Mesenchymal stem cell (in vitro differentiated cells and primary cell): ENCODE measurements at regions not wholly inside any gene's neighbourhood (a gene's known extent, or its start where the extent isn't known, plus 50 kb on each side); places are given as distances from the start of the nearest gene placed in this dataset.
A peak's percentile ranks its signal among the peaks of the same experiment; 100 is the strongest.
"Not testable (repeated sequence)": the region's sequence is repeated elsewhere in the genome, so short reads cannot be mapped to it uniquely, and the experiment has no call there.

Experiments used
- DNase-seq: peaks from one replicate; pipeline ENCODE4 v3.0.0-alpha.2; 2013
- H2AFZ ChIP-seq: one replicate; pipeline ENCODE4 v1.6.1; 2013; ENCODE audit warnings: low read depth, mild to moderate bottlenecking, control low read depth, inconsistent platforms, low read length, moderate library complexity
- H2AK5ac ChIP-seq: 2 replicates; pipeline ENCODE4 v1.6.1; 2013; ENCODE audit warnings: low read length, moderate library complexity, mild to moderate bottlenecking, inconsistent platforms; ENCODE audit not compliant: severe bottlenecking
- H2BK120ac ChIP-seq: one replicate; pipeline ENCODE4 v1.6.1; 2013; ENCODE audit warnings: low read depth, mild to moderate bottlenecking, inconsistent platforms, low read length, moderate library complexity
- H2BK12ac ChIP-seq, 2 experiments: one replicate each; pipeline ENCODE4 v1.6.1; 2013; ENCODE audit warnings: inconsistent platforms in 2 of 2, low read length in 2 of 2, mild to moderate bottlenecking in 2 of 2, moderate library complexity in 2 of 2, control low read depth in 1 of 2
- H2BK15ac ChIP-seq: one replicate; pipeline ENCODE4 v1.6.1; 2013; ENCODE audit warnings: mild to moderate bottlenecking, low read depth, inconsistent platforms; ENCODE audit not compliant: poor library complexity, severe bottlenecking
- H2BK5ac ChIP-seq: 2 replicates; pipeline ENCODE4 v1.6.1; 2013; ENCODE audit warnings: low read depth, mild to moderate bottlenecking, low read length, control low read depth, inconsistent platforms; ENCODE audit not compliant: poor library complexity, severe bottlenecking
- H3K14ac ChIP-seq, 2 experiments: one replicate each; pipeline ENCODE4 v1.6.1; 2013; ENCODE audit warnings: inconsistent platforms in 2 of 2, low read length in 2 of 2, control low read depth in 1 of 2, mild to moderate bottlenecking in 1 of 2, moderate library complexity in 1 of 2
- H3K18ac ChIP-seq, 2 experiments: one replicate each; pipeline ENCODE4 v1.6.1; 2013; ENCODE audit warnings: inconsistent platforms in 2 of 2, low read length in 2 of 2, control low read depth in 1 of 2, low read depth in 1 of 2, mild to moderate bottlenecking in 1 of 2
- H3K23ac ChIP-seq, 2 experiments: one replicate each; pipeline ENCODE4 v1.6.1; 2013; ENCODE audit warnings: inconsistent platforms in 2 of 2, low read length in 2 of 2, mild to moderate bottlenecking in 2 of 2, moderate library complexity in 2 of 2, control low read depth in 1 of 2
- H3K27ac ChIP-seq: 2 replicates; pipeline ENCODE4 v1.5.1; 2013; ENCODE audit warnings: mild to moderate bottlenecking, moderate library complexity, low read length, control low read depth, inconsistent platforms; ENCODE audit not compliant: poor library complexity, severe bottlenecking
- H3K27me3 ChIP-seq, 2 experiments: 2 replicates each; pipeline versions ENCODE4 v1.6.1 to v1.7.0; 2013; ENCODE audit warnings: low read length in 2 of 2, mild to moderate bottlenecking in 2 of 2, moderate library complexity in 2 of 2, control low read depth in 1 of 2, inconsistent platforms in 1 of 2; ENCODE audit not compliant: control insufficient read depth in 1 of 2, insufficient read depth in 1 of 2
- H3K36me3 ChIP-seq, 2 experiments: 2 replicates each; pipeline versions ENCODE4 v1.6.1 to v1.7.0; 2013; ENCODE audit warnings: low read length in 2 of 2, control low read depth in 1 of 2, inconsistent platforms in 1 of 2, low read depth in 1 of 2, mild to moderate bottlenecking in 1 of 2; ENCODE audit not compliant: insufficient read depth in 2 of 2, control insufficient read depth in 1 of 2
- H3K4ac ChIP-seq, 2 experiments: one replicate each; pipeline ENCODE4 v1.6.1; 2013; ENCODE audit warnings: inconsistent platforms in 2 of 2, low read length in 2 of 2, mild to moderate bottlenecking in 2 of 2, moderate library complexity in 2 of 2, control low read depth in 1 of 2, low read depth in 1 of 2
- H3K4me1 ChIP-seq: 2 replicates; pipeline ENCODE4 v1.6.1; 2013; ENCODE audit warnings: low read depth, low read length, control low read depth; ENCODE audit not compliant: control insufficient read depth, insufficient read depth
- H3K4me2 ChIP-seq: 2 replicates; pipeline ENCODE4 v1.6.1; 2013; ENCODE audit warnings: low read length, mild to moderate bottlenecking, inconsistent platforms; ENCODE audit not compliant: poor library complexity, severe bottlenecking
- H3K4me3 ChIP-seq, 2 experiments: 2 replicates each; pipeline versions ENCODE4 v1.5.1 to v1.7.0; 2013; ENCODE audit warnings: low read length in 2 of 2, mild to moderate bottlenecking in 2 of 2, control low read depth in 1 of 2, low read depth in 1 of 2; ENCODE audit not compliant: insufficient read depth in 1 of 2
- H3K79me1 ChIP-seq: replicated peaks from 2 replicates; pipeline ENCODE4 v1.6.1; 2013; ENCODE audit warnings: mild to moderate bottlenecking, control low read depth, low read length, inconsistent platforms; ENCODE audit not compliant: poor library complexity, severe bottlenecking
- H3K9ac ChIP-seq: 2 replicates; pipeline ENCODE4 v1.7.0; 2013; ENCODE audit warnings: mild to moderate bottlenecking, low read length, moderate library complexity
- H3K9me3 ChIP-seq: 2 replicates; pipeline ENCODE4 v1.7.0; 2013; ENCODE audit warnings: mild to moderate bottlenecking, low read length; ENCODE audit not compliant: control insufficient read depth
- H4K8ac ChIP-seq: one replicate; pipeline ENCODE4 v1.6.1; 2013; ENCODE audit warnings: inconsistent platforms, mild to moderate bottlenecking, low read length, moderate library complexity
- H4K91ac ChIP-seq: one replicate; pipeline ENCODE4 v1.6.1; 2013; ENCODE audit warnings: mild to moderate bottlenecking, low read length, inconsistent platforms
- WGBS: methylation state at CpG from one replicate; pipeline ENCODE4 v1.1.7; 2013; ENCODE audit warnings: mixed read lengths; 5-methylcytosine and 5-hydroxymethylcytosine counted together

- not testable (repeated sequence) for H2BK15ac ChIP-seq, H3K18ac ChIP-seq
- WGBS = 43% methylated on average over 14 of the region's 14 CpGs
Observed at GRCh38 chr1:112160214-112160613, 170.7 kb upstream of the KCND3 start.

GRCh38 chr1:112165375-112165774 lies 175.9 kb upstream of the KCND3 start:
- H3K27me3 ChIP-seq = peaks cover 0 to 2% of the 10 kb centered on the region in 2 experiments
- no peak overlapping the region for H3K27ac ChIP-seq
- H2BK120ac ChIP-seq = no peak overlapping the region
- no peak overlapping the region for H3K4me2 ChIP-seq
- H4K8ac ChIP-seq = no peak overlapping the region
- no peaks in the 10 kb centered on the region for H3K9me3 ChIP-seq
- WGBS = 69% methylated on average over 2 of the region's 3 CpGs
- no peak overlapping the region for H2BK12ac ChIP-seq
- H2AK5ac ChIP-seq = no peak overlapping the region
- H2BK5ac ChIP-seq = no peak overlapping the region
- no peak overlapping the region for H2AFZ ChIP-seq
- no peak for DNase-seq
- H3K23ac ChIP-seq = no peak overlapping the region
- no peak overlapping the region for H4K91ac ChIP-seq
- no peak overlapping the region for H3K9ac ChIP-seq
- no peak overlapping the region for H3K18ac ChIP-seq
- no peak overlapping the region for H2BK15ac ChIP-seq
- H3K4ac ChIP-seq = no peak overlapping the region
- H3K4me1 ChIP-seq = no peaks in the 10 kb centered on the region
- no peak overlapping the region for H3K14ac ChIP-seq
- no peaks in the 10 kb centered on the region for H3K36me3 ChIP-seq
- H3K4me3 ChIP-seq = no peak overlapping the region
- H3K79me1 ChIP-seq = no peaks in the 10 kb centered on the region

More at GRCh38 chr1:112160214-112160613, 170.7 kb upstream of the KCND3 start:
- H3K9me3 ChIP-seq, H4K91ac ChIP-seq, H2BK12ac ChIP-seq, H3K9ac ChIP-seq, H4K8ac ChIP-seq, H3K4me3 ChIP-seq, H3K79me1 ChIP-seq, H3K23ac ChIP-seq, H3K4me2 ChIP-seq, H3K14ac ChIP-seq, H3K4me1 ChIP-seq, H3K27me3 ChIP-seq, H3K36me3 ChIP-seq, H2BK5ac ChIP-seq, H2AFZ ChIP-seq, H3K4ac ChIP-seq, H2BK120ac ChIP-seq, DNase-seq, H2AK5ac ChIP-seq, H3K27ac ChIP-seq: not testable (repeated sequence)

GRCh38 chr1:112169517-112169916 lies 180.0 kb upstream of the KCND3 start:
- no peak for DNase-seq
- Histone ChIP-seq H4K8ac (no peak overlapping the region), H3K4me2 (no peak overlapping the region), H3K27ac (no peak overlapping the region), H3K36me3 (no peaks in the 10 kb centered on the region), H3K9me3 (no peaks in the 10 kb centered on the region), H4K91ac (no peak overlapping the region), H3K18ac (no peak overlapping the region), H3K4me1 (no peaks in the 10 kb centered on the region), H3K9ac (no peak overlapping the region), H2BK120ac (no peak overlapping the region), H3K4me3 (no peak overlapping the region), H2AFZ (no peak overlapping the region), H2BK5ac (no peak overlapping the region), H3K79me1 (no peaks in the 10 kb centered on the region), H2AK5ac (no peak overlapping the region), H3K27me3 (peaks cover 0 to 2% of the 10 kb centered on the region in 2 experiments), H2BK12ac (no peak overlapping the region), H3K4ac (no peak overlapping the region), H2BK15ac (no peak overlapping the region), H3K14ac (no peak overlapping the region), H3K23ac (no peak overlapping the region)

GRCh38 chr1:112172294-112172882 lies 182.9 kb upstream of the KCND3 start:
- no peak overlapping the region for H2AFZ ChIP-seq
- no peak overlapping the region for H4K91ac ChIP-seq
- 12% methylated on average over 1 of the region's 2 CpGs for WGBS
- H3K4ac ChIP-seq = no peak overlapping the region
- H3K4me3 ChIP-seq = no peak overlapping the region
- no peaks in the 10 kb centered on the region for H3K79me1 ChIP-seq
- H3K18ac ChIP-seq = no peak overlapping the region
- peaks cover 0 to 2% of the 10 kb centered on the region in 2 experiments for H3K27me3 ChIP-seq
- H3K4me2 ChIP-seq = no peak overlapping the region
- DNase-seq = peak; percentile 48
- no peak overlapping the region for H3K9ac ChIP-seq
- no peak overlapping the region for H2BK5ac ChIP-seq
- no peaks in the 10 kb centered on the region for H3K4me1 ChIP-seq
- H2AK5ac ChIP-seq = no peak overlapping the region
- H2BK15ac ChIP-seq = no peak overlapping the region
- H3K23ac ChIP-seq = no peak overlapping the region
- H2BK120ac ChIP-seq = no peak overlapping the region
- H2BK12ac ChIP-seq = no peak overlapping the region
- H3K36me3 ChIP-seq = no peaks in the 10 kb centered on the region
- no peaks in the 10 kb centered on the region for H3K9me3 ChIP-seq
- H4K8ac ChIP-seq = no peak overlapping the region
- no peak overlapping the region for H3K14ac ChIP-seq
- H3K27ac ChIP-seq = no peak overlapping the region
